ENCODE measurements at regions not wholly inside any gene's neighbourhood (a gene's known extent, or its start where the extent isn't known, plus 50 kb on each side); places are given as distances from the start of the nearest gene placed in this dataset.

GRCh38 chr4:10917566-10917965, 233.0 kb upstream of the CLNK start:
- no peak overlapping the region for H3K27ac ChIP-seq (ENCODE audit: insufficient read depth, low read length)
- no peak overlapping the region for H4K8ac ChIP-seq (ENCODE audit: low read depth in 2 of 2, low read length in 2 of 2)
- H4K91ac ChIP-seq (ENCODE audit: insufficient read depth, low read depth, low read length), result no peak overlapping the region
- CTCF ChIA-PET, result no interaction called here
- H3K4me1 ChIP-seq (ENCODE audit: control insufficient read depth, insufficient read depth, low read length), result no peaks in the 10 kb centered on the region
- H4K5ac ChIP-seq (ENCODE audit: low read depth, low read length), result no peak overlapping the region
- H3K4ac ChIP-seq (ENCODE audit: low read depth, low read length), result no peak overlapping the region
- no peak overlapping the region for H3K56ac ChIP-seq (ENCODE audit: extremely low read depth, insufficient read depth, low read length)
- no peaks in the 10 kb centered on the region for H3K36me3 ChIP-seq (ENCODE audit: control insufficient read depth, insufficient read depth, low read length)
- no peak for ATAC-seq (ENCODE audit: low read depth)
- no peak overlapping the region for H3K23ac ChIP-seq (ENCODE audit: low read depth, low read length)
- TF ChIP-seq ELK1 (IDR thresholded peaks at IDR 0.05; ENCODE audit: borderline replicate concordance, low read depth, low read length) (no peak), POLR2A (IDR thresholded peaks at IDR 0.05; ENCODE audit: low read depth, low read length) (no peak), SMC3 (IDR thresholded peaks at IDR 0.05; ENCODE audit: low read depth, low read length) (no peak), RCOR1 (IDR thresholded peaks at IDR 0.05; ENCODE audit: insufficient replicate concordance, low read length) (no peak), MXI1 (IDR thresholded peaks at IDR 0.05; ENCODE audit: borderline replicate concordance, low read depth, low read length) (no peak), FOS (IDR thresholded peaks at IDR 0.05; ENCODE audit: low read depth, low read length) (no peak), CEBPB (IDR thresholded peaks at IDR 0.05; ENCODE audit: low read depth, low read length) (no peak), RAD21 (IDR thresholded peaks at IDR 0.05; ENCODE audit: low read length) (no peak), USF2 (IDR thresholded peaks at IDR 0.05; ENCODE audit: low read depth, low read length) (no peak), MAZ (IDR thresholded peaks at IDR 0.05; ENCODE audit: borderline replicate concordance, low read depth, low read length) (no peak), MAFK (IDR thresholded peaks at IDR 0.05; ENCODE audit: low read depth, low read length) (no peak)
- no CpG with 5 or more reads among the region's 7 CpGs for WGBS, 2 experiments (ENCODE audit: extremely low coverage in 2 of 2, insufficient read length in 1 of 2)
- no peaks in the 10 kb centered on the region for H3K9me3 ChIP-seq (ENCODE audit: control insufficient read depth, insufficient read depth, low read length)
- H2BK5ac ChIP-seq (ENCODE audit: low read depth, low read length, poor library complexity, severe bottlenecking), result no peak overlapping the region
- no peak overlapping the region for H2BK20ac ChIP-seq (ENCODE audit: low read depth, low read length)
- no peak overlapping the region for H3K4me2 ChIP-seq (ENCODE audit: low read depth, low read length)
- H2BK15ac ChIP-seq (ENCODE audit: low read depth, low read length), result no peak overlapping the region
- no peak overlapping the region for H3K14ac ChIP-seq (replicated peaks; ENCODE audit: low read depth, low read length)
- dilution Hi-C loops (cut with HindIII; ENCODE audit: low sequenced_read_pairs, unreplicated experiment), result no loop called here
- no peak overlapping the region for H3K9ac ChIP-seq (ENCODE audit: low read depth, low read length)
- H2AFZ ChIP-seq (replicated peaks; ENCODE audit: low read length, poor library complexity), result no peak overlapping the region
- intact Hi-C loops (cut with micrococcal nuclease), result no loop called here
- no peaks in the 10 kb centered on the region for H4K20me1 ChIP-seq (ENCODE audit: insufficient read depth, low read length)
- H2AK9ac ChIP-seq (replicated peaks; ENCODE audit: low read depth, low read length, poor library complexity), result no peak overlapping the region
- no peak overlapping the region for H3K4me3 ChIP-seq (ENCODE audit: insufficient read depth, low read depth, low read length)
- POLR2A ChIA-PET (ENCODE audit: unreplicated experiment), result no interaction called here
- in situ Hi-C loops (cut with MboI; ENCODE audit: low sequenced_read_pairs), result no loop called here
- no peak overlapping the region for H3K18ac ChIP-seq (ENCODE audit: low read depth, low read length)
- no peaks in the 10 kb centered on the region for H3K9me1 ChIP-seq (ENCODE audit: insufficient read depth, low read length)
- no peak overlapping the region for H2BK120ac ChIP-seq (ENCODE audit: low read depth, low read length)
- no TSS peak for BruUV-seq (replicated peaks)
- no peak for DNase-seq
- H3K79me1 ChIP-seq (ENCODE audit: low read depth in 1 of 2, low read length in 2 of 2), result no peaks in the 10 kb centered on the region
- no peak overlapping the region for H2AK5ac ChIP-seq (ENCODE audit: low read depth, low read length)
- no peaks in the 10 kb centered on the region for H3K27me3 ChIP-seq (ENCODE audit: control insufficient read depth, insufficient read depth, low read length)

All from IMR-90 (cell line).